ENCODE measurements at regions not wholly inside any gene's neighbourhood (a gene's known extent, or its start where the extent isn't known, plus 50 kb on each side); places are given as distances from the start of the nearest gene placed in this dataset.

- no peak for TF ChIP-seq CTCF (IDR thresholded peaks at IDR 0.05)
- TF ChIP-seq POLR2A (IDR thresholded peaks at IDR 0.05): no peak
Measured at GRCh38 chrX:134742573-134742972, 54.4 kb downstream of the PABIR2 start.

All from right lobe of liver (tissue), 4 donors.